ENCODE measurements at regions not wholly inside any gene's neighbourhood (a gene's known extent, or its start where the extent isn't known, plus 50 kb on each side); places are given as distances from the start of the nearest gene placed in this dataset.

DNA sequence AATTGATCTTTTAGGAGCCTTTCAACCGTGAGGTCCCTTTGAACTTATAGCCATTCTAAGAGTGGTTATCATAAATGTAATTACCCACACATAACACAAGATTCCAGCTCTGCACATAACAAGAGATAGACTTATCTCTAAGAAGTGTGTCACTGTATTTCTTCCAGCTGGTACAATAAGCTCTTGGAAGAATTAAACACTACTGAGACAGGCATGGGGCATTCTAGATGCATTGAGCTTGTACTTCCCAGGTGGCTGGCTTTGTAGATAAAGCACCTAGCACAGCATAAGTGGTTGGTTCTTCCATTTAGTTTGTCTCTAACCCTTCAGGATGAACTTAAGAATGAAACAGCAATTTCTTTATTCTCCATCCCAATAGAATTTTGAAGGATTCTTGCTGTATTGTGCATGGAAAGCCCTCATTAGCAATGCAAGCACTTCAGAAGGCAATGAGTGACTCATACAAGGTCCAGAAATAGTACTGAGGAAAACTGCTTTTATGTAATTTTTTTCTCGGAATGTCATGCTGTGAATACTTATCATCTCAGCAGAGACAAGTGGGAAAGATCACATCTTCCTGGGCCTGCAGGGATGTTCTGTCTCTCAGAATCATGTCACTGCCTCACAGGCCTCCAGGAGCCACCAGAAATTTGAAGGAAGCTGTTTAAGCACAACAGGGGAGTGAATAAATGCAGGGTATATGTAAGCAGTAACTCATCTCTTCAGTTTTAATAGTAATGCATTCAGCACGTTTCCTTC, 91.1 kb upstream of the CD180 start:
- no peak overlapping the region for H3K27ac ChIP-seq
- no peak for DNase-seq (ENCODE audit: low read depth, low spot score)

DNA sequence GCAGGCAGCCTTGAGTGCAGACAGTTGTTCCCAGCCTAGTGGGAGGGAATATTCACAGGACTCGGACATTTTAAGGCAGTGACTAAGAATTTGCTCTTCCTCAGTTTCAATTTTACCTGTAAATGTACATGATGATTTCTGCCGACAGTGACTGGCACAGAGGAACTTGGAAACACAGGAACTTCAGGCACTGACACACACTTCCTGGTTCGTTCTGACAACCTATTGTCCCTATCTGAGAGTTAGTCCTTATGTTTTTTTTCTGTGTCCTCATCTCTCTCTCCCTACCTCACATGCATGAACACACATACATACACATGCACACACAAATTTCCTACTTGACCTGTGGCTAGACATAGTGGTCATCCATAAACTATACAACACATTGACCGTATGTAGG, 89.4 kb upstream of the CD180 start:
- H3K27ac ChIP-seq, result no peak overlapping the region
- DNase-seq (ENCODE audit: low read depth, low spot score), result no peak

DNA sequence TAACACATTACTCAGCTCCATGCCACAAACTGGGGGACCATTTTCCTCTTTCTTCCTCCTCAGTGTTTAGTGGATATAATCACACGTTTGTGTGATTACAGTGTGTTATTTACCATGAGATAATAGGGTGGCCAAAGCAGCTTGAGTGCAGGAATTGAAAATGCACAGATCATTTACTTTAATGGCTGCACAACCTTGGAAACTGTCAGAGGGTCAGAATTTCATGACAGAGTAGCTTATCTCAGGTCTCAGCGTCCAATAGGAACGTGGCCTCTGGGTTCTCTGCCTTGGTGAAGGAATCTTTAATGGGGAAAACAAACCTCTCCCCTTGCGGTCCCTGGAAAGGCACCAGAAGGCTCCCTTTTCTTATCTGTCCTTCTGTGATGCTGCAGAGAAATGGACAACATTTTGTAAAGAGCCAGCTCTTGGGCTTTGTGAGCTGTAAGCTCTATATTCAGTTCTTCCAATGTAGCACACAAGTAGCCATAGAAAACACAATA, 87.4 kb upstream of the CD180 start:
- no peak for DNase-seq (ENCODE audit: low read depth, low spot score)
- peak overlapping the region; percentile 1 for H3K27ac ChIP-seq

DNA sequence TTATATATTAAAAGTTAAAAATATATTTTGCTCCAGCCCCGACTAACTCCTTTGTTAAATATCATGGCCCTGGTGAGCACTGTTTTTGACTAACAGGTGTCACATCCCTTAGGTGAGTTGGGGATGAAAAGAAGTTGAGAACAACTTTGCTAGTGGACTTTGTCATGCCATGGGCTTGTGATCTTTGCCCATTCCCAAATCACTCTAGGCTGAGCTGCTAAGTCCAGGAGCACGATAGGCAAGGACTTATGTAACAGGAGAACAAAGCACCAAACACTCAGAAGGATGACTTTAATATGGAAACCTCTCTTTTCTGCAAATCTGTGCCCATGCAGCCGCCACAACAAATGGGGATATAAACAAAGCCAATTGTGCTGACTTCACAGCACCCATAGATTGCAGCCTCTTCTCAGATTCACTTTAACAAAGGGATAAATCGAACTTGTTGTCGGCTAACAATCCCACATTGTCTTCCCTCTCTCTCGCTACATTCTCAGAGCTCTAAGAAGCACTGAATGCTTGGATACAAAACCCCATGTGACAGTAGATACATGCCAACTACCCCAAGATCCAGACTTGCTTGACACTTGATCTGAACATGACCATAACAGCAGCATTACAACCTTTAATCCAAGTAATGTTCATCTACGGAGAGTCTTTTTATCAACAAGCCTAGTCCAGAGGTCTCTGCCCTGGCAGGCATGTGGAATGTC, 86.8 kb upstream of the CD180 start:
- peak overlapping the region; percentile 1 for H3K27ac ChIP-seq
- DNase-seq (ENCODE audit: low read depth, low spot score), result no peak

DNA sequence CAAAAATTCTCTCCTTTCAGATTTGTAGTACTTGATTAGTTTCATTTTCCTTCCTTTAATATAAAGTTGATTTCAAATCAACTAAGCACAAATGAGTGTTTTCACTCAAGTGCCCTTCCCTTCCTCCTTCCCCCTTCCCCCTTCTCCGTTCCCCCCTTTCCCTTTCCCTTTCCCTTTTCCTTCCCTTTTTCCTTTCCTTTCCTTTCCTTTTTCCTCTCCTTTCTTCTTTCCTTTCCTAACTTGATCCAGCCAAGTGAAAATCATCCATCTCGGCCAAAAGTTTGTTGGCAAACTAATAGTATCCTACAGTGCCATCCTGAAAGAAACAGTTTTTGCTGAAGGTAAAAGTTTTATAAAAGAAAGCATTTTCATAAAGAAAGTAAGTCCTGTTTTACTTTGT, 85.3 kb upstream of the CD180 start:
- H3K27ac ChIP-seq, result no peak overlapping the region
- DNase-seq (ENCODE audit: low read depth, low spot score), result no peak

DNA sequence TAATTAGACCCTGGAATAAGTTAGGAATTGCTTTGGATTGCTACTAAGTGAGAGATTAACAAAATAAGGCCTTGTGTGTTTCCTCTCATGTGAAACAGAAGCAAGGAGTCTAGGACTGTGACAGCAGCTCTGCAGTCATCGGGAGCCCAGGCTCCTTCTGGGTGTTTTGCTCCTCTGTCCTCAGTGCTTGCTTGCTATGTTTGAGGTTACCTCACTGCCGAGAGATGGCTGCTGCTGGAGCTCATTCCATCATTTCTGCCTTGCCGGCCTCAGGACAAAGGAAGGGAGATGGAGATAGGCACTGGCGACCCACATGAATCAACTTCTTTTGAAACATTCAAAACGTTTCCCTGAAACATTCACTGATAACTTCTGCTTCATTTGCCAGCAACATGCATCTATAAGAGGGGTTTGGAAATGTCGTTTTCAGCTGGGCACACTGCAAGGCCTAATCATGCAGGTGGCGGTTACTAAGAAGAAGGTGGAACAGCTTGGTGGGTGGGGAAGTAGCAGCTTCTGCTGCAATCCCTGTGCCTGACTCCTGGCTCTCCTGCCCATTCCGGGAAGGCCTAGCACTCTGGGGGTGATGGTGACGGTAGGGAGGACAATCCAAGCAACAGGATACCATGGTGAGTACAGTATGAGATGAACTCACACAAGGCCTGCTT, 77.2 kb upstream of the CD180 start:
- no peak overlapping the region for H3K27ac ChIP-seq
- DNase-seq (ENCODE audit: low read depth, low spot score), result no peak

DNA sequence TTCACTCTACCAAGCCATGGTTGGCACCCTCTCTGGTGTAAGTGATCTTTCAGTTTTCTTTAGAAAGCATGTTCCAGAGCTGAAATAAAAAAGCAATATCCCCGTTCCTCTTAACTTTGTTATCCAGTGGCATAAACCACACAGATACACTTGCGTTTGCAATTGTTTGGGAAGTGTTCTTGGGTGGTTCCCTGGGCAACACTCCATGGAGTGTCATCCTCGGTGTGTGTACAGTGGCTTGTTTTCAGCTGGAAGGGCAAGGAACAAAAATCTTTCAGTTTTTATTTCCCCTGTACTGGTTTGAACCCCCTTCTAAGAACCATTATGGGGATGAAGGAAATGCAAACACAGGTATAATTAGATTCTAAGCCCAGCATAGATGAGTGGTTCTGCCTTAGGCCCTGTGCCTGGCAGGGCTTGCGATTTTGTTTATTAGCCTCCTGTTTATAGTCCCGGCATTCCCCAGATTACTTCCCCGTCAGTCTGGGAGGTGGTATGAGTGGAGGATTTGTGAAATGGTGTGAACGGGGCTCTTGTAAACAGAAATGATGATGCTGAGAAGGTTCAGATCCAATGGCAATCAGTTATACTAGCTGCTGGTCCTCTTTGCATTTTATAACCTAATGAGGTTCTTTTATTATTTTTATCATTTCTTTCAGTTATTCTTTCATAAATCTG, 76.0 kb upstream of the CD180 start:
- H3K27ac ChIP-seq, result no peak overlapping the region
- DNase-seq (ENCODE audit: low read depth, low spot score), result no peak

DNA sequence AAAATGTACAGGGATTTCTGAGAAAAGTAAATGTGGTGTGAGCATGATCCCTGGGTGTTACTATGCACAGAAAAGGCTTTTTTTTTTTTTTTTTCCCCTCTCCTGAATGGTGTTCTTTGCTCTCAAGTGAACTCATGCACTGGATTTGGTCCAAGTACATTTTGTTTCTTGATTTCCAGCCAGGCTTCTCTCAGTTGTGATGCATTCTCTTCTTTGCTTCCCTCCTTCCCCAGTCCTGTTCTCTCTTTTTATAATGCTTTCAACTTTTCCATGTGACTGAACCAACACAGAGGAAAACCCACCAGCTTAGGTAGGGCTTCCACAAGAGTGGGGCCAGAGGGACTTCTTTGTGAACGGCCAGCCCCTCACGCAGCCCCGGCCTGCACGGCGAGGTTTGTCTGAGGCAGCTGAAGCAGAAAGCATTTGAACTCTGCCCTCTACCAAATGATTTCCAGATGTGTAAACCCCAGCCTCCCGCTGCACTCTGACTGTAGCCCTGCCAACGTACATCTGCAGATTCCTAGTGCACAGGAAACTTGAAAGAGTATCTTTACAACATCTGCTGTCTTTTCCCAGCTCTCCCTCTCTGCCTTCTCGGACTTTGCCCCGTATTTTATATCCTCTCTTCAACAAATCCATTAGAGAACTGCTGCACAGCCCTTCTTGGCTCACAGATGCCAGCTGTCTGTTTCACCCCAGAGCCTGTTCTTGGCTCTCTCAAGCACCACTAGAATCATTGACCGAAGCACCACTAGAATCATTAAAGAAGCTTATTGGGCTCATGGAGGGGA, 71.8 kb upstream of the CD180 start:
- peak overlapping the region; percentile 74 for H3K27ac ChIP-seq
- no peak for DNase-seq (ENCODE audit: low read depth, low spot score)

DNA sequence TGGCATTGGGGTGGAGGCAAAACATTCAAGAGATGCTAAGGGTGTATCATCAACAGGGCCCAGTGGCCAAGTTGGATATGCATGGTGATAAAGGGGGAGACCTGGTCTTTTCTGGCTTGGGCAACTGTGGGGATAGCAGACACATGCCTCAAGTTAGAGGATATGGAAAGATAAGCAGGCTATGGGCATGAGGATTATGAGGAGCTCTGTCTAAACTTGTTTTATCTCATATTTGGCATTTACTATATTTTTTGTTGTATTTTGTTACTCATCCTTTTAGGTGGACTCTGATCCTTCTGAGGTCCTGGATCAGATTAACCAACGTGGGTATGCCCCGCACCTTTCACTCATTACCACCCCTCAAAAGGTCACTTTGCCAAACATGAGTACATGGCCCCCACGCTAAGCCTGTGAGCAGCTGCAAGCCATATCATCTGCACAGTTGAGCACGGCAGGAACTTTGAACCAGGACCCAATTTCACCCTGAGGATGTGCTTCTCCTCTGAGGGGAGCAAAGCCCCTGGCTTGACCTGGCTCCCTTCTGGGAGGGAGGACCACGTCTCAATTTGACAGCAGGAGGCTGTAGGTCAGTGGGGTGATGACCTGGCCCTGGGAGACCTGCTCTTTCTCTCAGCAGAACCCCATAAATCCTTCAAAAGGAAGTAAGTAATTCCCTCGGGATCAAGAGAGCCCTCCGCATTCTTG, 71.1 kb upstream of the CD180 start:
- DNase-seq (ENCODE audit: low read depth, low spot score), result no peak
- H3K27ac ChIP-seq, result peak overlapping the region; percentile 74

DNA sequence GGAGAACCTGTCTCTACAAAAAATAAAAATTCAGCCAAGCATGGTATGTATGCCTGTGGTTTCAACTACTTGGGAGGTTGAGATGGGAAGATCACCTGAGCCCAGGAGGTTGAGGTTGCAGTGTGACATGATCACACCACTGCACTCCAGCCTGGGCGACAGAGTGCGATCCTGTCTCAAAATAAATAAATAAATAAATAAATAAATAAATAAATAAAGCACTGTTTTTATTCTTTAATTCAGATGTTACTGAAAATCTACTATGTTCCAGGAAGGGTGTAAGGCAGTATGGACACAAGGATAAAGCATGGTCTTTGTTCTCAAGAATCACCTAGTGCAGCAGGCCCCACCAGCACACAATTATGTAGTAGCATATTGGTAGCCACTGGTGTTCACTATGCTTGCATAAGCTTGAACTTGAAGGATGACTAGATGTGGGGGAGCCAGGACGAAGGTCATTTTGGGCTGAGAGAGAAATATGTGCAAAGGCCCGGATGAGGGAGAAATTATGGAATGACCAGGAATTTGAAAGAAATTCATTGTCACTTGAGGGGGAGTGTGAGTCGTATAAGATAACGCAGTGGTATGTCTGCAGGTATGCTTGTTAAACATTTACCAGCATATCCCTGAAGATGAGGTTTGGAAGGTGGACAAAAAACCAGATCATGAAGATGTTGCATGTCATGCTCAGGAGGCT, 70.2 kb upstream of the CD180 start:
- DNase-seq (ENCODE audit: low read depth, low spot score), result no peak
- H3K27ac ChIP-seq, result no peak overlapping the region

DNA sequence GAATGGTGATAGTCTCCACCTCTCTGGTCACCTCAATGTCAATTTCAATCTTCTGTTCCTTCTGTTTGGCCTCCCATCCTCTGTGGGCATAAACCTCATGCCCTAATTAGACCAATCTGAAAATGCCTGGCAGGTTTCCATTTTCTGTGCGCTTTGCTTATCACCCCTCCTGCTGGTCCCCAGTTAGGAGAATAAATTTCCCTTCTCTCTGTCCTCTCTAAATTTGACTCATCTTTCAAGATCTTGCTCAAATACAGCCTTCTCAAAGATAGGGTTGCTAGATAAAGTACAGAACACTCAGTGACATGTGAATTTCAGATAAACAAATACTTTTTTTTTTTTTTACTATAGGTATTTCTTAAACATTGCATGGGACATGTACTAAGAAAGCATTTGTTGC, 69.4 kb upstream of the CD180 start:
- no peak overlapping the region for H3K27ac ChIP-seq
- no peak for DNase-seq (ENCODE audit: low read depth, low spot score)

DNA sequence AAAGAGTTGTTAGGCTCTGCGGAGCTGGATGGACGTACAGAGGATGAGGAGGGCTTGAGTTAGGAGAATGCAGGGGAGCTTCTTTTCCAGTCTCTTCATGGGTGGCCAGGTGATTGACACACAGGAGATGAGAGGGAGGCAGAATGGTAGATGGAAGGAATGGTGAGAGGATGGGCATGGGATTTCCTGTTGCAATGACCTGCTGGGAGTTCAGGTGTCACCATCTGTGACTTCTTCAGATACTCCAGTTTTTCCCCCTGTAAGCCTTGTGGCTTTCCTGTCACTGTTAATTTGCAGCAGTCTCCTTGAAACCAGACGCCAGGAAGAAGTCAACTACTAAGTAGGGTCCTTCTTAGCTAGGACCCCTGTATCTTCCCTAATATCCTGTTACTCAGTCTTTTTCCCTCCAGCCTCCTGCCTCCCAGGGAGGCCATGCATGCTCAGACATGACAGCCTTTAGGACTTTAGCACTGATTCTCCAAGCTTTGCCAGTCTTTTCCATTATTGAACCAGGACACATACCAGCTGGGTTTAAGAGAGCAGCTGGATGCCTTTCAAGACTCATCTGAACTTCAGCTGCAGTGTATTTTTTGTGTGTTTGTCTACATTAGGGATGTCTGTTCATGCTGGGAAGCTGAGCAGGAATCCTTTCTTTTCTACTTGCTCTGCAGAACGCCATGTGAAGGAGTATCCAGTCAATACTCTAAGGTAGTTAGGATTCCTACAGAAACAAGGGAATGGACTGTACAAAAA, 67.2 kb upstream of the CD180 start:
- H3K27ac ChIP-seq, result no peak overlapping the region
- no peak for DNase-seq (ENCODE audit: low read depth, low spot score)

DNA sequence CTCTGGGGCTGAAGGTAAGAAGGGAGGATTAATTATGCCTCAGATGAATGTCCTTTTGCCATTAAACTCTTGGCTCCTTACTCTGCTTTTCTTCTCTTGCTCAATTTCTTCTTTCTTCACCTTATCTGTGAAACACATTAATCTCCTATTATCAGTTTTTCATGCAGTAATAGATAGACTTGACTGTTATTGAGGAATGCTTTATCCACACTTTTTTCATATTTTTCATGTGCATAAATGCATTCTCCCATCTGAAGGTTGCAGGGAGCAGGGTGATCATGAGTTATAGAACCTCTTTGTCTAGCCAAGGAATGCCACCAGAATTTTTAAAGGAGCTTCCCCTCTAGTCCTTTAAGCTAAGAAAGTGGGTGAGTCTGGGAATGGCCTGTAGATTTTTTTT, 66.4 kb upstream of the CD180 start:
- no peak for DNase-seq (ENCODE audit: low read depth, low spot score)
- H3K27ac ChIP-seq, result peak overlapping the region; percentile 21

DNA sequence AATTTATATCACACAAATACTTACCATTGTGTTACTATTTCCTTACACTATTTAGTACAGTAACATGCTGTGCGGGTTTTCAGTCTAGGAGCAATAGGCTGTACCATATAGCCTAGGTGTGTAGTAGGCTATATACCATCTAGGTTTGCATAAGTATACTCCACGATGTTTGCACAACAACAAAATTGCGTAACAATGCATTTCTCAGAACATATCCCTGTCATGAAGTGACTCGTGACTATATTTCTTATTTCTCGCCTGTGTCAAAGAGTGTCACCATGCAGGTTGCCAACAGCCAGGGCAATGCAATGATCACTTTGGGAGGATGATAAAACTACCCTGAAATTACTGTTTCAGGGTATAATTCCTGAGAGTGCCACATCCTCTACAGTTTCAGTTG, 65.6 kb upstream of the CD180 start:
- H3K27ac ChIP-seq, result peak overlapping the region; percentile 21
- DNase-seq (ENCODE audit: low read depth, low spot score), result no peak

DNA sequence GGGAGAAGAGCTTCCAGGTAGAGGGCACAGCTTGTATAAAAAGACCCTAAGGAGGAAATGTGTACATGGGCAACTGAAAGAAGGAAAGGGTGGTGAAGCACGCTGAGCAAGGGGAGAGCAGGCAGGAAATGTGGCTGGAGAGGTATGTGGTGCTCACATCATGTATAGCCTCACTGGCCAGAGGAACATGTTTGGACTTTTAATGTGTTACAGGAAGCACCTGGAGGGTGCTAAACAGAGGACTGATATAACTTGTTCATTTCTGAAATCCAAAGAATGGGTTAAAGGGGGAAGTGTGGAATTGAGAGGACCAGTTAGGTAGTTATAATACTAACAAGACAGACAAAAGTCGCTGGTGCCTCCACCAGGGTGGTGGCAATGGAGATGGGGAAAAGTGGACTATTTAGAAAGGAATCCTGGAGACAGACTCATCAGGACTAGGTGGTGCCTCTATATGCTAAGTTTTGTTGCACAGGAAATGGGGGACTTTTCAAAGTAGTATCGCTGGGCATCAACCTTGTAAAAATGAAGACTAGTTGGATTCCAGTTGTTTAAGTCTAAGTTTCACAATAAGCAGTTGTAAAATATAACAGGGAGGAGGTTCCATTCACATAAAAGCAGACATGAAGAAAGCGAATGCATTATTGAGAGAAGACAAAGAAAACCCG, 63.1 kb upstream of the CD180 start:
- peak overlapping the region; percentile 85 for H3K27ac ChIP-seq
- no peak for DNase-seq (ENCODE audit: low read depth, low spot score)

DNA sequence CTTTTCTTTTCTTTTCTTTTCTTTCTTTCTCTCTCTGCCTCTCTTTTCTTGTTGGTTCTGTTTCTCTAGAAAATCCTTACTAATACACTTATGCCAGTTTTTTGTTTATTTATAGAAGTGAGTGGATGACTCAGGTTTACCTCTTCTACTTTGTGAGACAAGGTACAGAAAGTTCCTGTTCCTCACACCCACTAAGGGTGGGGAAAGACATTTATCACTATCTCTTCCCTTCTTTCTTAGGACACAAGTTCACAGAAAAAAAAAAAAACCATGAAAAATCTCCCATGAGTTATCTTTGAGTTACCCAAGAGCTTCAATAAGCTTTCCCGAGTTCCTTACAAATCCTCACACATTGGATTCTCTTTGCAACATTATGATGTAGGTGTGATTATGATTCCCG, 60.9 kb upstream of the CD180 start:
- H3K27ac ChIP-seq, result peak overlapping the region; percentile 85
- DNase-seq (ENCODE audit: low read depth, low spot score), result peak; percentile 18

DNA sequence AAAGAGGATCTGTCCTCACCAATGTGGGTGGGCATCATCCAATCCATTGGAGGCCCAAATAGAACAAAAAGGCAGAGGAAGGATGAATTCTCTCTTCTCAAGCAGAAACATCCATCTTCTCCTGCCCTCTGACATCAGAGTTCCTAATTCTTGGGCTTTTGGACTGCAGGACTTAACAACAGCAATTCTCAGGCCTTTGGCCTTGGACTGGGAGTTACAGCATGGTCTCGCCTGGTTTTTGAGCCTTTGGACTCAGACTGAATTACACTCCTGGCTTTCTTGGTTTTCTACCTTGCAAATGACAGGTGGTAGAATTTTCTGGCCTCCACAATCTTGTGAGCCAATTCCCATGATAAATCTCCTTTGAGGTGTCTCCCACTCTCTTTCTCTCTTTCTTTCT, 60.5 kb upstream of the CD180 start:
- H3K27ac ChIP-seq, result peak overlapping the region; percentile 85
- DNase-seq (ENCODE audit: low read depth, low spot score), result no peak

DNA sequence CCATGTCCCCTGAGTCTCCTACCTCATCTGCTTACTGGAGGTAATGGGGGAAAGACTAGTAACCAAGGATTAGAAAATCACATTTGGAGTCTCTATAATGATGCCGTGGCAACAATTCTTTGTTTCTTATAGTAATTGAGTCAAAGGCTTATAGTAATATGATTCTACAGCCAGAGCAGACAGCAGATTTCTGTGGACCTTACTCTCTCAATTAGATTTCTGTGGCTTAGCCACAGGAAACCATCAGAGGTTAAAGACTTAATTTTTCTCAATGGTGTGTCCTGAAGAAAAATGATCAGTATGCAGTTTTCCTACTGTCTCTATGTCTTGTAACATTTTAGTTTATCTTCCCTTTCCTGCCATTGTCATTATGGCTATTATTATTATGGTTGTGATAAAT, 59.3 kb upstream of the CD180 start:
- H3K27ac ChIP-seq, result no peak overlapping the region
- no peak for DNase-seq (ENCODE audit: low read depth, low spot score)
